B cell (primary cell): ENCODE measurements at regions not wholly inside any gene's neighbourhood (a gene's known extent, or its start where the extent isn't known, plus 50 kb on each side); places are given as distances from the start of the nearest gene placed in this dataset.

Experiments
- CTCF ChIP-seq: fragments of 200-600 bp; IDR thresholded peaks from one replicate; pipeline ENCODE4 v1.8.0; 2022; ENCODE audit warnings: antibody characterized with exemption, mild to moderate bottlenecking
- EZH2 ChIP-seq: IDR thresholded peaks from 2 replicates; pipeline ENCODE4 v1.6.1; 2012; ENCODE audit warnings: borderline replicate concordance, low read depth, mild to moderate bottlenecking, moderate library complexity, low read length; ENCODE audit not compliant: insufficient read depth, poor library complexity, severe bottlenecking

- TF ChIP-seq CTCF (no peak), EZH2 (no peak)
Measured at GRCh38 chr20:59391975-59392374, 91.6 kb downstream of the EDN3 start.
